ENCODE measurements at regions not wholly inside any gene's neighbourhood (a gene's known extent, or its start where the extent isn't known, plus 50 kb on each side); places are given as distances from the start of the nearest gene placed in this dataset.
"Not testable (repeated sequence)": the region's sequence is repeated elsewhere in the genome, so short reads cannot be mapped to it uniquely, and the experiment has no call there.

GRCh38 chrX:77085372-77085771 is 361.8 kb upstream of the FGF16 start:
- no peak for DNase-seq (ENCODE audit: extremely low read depth, insufficient read length)
- H3K36me3 ChIP-seq (ENCODE audit: control insufficient read depth, insufficient read depth, low read length) = no peaks in the 10 kb centered on the region
- H3K27me3 ChIP-seq (replicated peaks; ENCODE audit: control insufficient read depth, insufficient read depth, low read length) = no peaks in the 10 kb centered on the region
- no peak for TF ChIP-seq CTCF (IDR thresholded peaks at IDR 0.05; ENCODE audit: insufficient read depth, low read length, poor library complexity, severe bottlenecking)
- H3K4me3 ChIP-seq (replicated peaks; ENCODE audit: low read depth, low read length) = no peak overlapping the region

- TF ChIP-seq CTCF (IDR thresholded peaks at IDR 0.05; ENCODE audit: insufficient read depth, low read length, poor library complexity, severe bottlenecking) = no peak
- H3K27me3 ChIP-seq (replicated peaks; ENCODE audit: control insufficient read depth, insufficient read depth, low read length) = no peaks in the 10 kb centered on the region
- H3K4me3 ChIP-seq (replicated peaks; ENCODE audit: low read depth, low read length) = no peak overlapping the region
- H3K36me3 ChIP-seq (ENCODE audit: control insufficient read depth, insufficient read depth, low read length) = no peaks in the 10 kb centered on the region
- no peak for DNase-seq (ENCODE audit: extremely low read depth, insufficient read length)
Observed at GRCh38 chrX:77087529-77088169, 359.5 kb upstream of the FGF16 start.

- Histone ChIP-seq H3K27me3 (replicated peaks; ENCODE audit: control insufficient read depth, insufficient read depth, low read length) (no peaks in the 10 kb centered on the region), H3K4me3 (replicated peaks; ENCODE audit: low read depth, low read length) (no peak overlapping the region), H3K36me3 (ENCODE audit: control insufficient read depth, insufficient read depth, low read length) (no peaks in the 10 kb centered on the region)
- TF ChIP-seq CTCF (IDR thresholded peaks at IDR 0.05; ENCODE audit: insufficient read depth, low read length, poor library complexity, severe bottlenecking) = no peak
- no peak for DNase-seq (ENCODE audit: extremely low read depth, insufficient read length)
Observed at GRCh38 chrX:77088233-77088632, 359.0 kb upstream of the FGF16 start.

GRCh38 chrX:77114501-77114900 is 332.7 kb upstream of the FGF16 start:
- no peaks in the 10 kb centered on the region for H3K36me3 ChIP-seq (ENCODE audit: control insufficient read depth, insufficient read depth, low read length)
- no peak for TF ChIP-seq CTCF (IDR thresholded peaks at IDR 0.05; ENCODE audit: insufficient read depth, low read length, poor library complexity, severe bottlenecking)
- no peaks in the 10 kb centered on the region for H3K27me3 ChIP-seq (replicated peaks; ENCODE audit: control insufficient read depth, insufficient read depth, low read length)
- H3K4me3 ChIP-seq (replicated peaks; ENCODE audit: low read depth, low read length) = no peak overlapping the region
- no peak for DNase-seq (ENCODE audit: extremely low read depth, insufficient read length)

- no peak for DNase-seq (ENCODE audit: extremely low read depth, insufficient read length)
- H3K27me3 ChIP-seq (replicated peaks; ENCODE audit: control insufficient read depth, insufficient read depth, low read length) = no peaks in the 10 kb centered on the region
- no peak for TF ChIP-seq CTCF (IDR thresholded peaks at IDR 0.05; ENCODE audit: insufficient read depth, low read length, poor library complexity, severe bottlenecking)
- H3K4me3 ChIP-seq (replicated peaks; ENCODE audit: low read depth, low read length) = no peak overlapping the region
- H3K36me3 ChIP-seq (ENCODE audit: control insufficient read depth, insufficient read depth, low read length) = no peaks in the 10 kb centered on the region
Observed at GRCh38 chrX:77118686-77119085, 328.5 kb upstream of the FGF16 start.

- TF ChIP-seq CTCF (IDR thresholded peaks at IDR 0.05; ENCODE audit: insufficient read depth, low read length, poor library complexity, severe bottlenecking) = no peak
- Histone ChIP-seq H3K4me3 (replicated peaks; ENCODE audit: low read depth, low read length) (no peak overlapping the region), H3K27me3 (replicated peaks; ENCODE audit: control insufficient read depth, insufficient read depth, low read length) (no peaks in the 10 kb centered on the region), H3K36me3 (ENCODE audit: control insufficient read depth, insufficient read depth, low read length) (no peaks in the 10 kb centered on the region)
- DNase-seq (ENCODE audit: extremely low read depth, insufficient read length) = no peak
Observed at GRCh38 chrX:77119706-77120105, 327.5 kb upstream of the FGF16 start.

- H3K36me3 ChIP-seq (ENCODE audit: control insufficient read depth, insufficient read depth, low read length); H3K27me3 ChIP-seq (replicated peaks; ENCODE audit: control insufficient read depth, insufficient read depth, low read length); H3K4me3 ChIP-seq (replicated peaks; ENCODE audit: low read depth, low read length); DNase-seq (ENCODE audit: extremely low read depth, insufficient read length): not testable (repeated sequence)
Observed at GRCh38 chrX:77123917-77124316, 323.3 kb upstream of the FGF16 start.

GRCh38 chrX:77127571-77127970 is 319.6 kb upstream of the FGF16 start:
- not testable (repeated sequence) for DNase-seq (ENCODE audit: extremely low read depth, insufficient read length); H3K27me3 ChIP-seq (replicated peaks; ENCODE audit: control insufficient read depth, insufficient read depth, low read length); H3K4me3 ChIP-seq (replicated peaks; ENCODE audit: low read depth, low read length); H3K36me3 ChIP-seq (ENCODE audit: control insufficient read depth, insufficient read depth, low read length)
